K562 (cell line): ENCODE measurements at regions not wholly inside any gene's neighbourhood (a gene's known extent, or its start where the extent isn't known, plus 50 kb on each side); places are given as distances from the start of the nearest gene placed in this dataset.

ENCODE experiments used
- ARHGAP35 ChIP-seq: fragments of 450-650 bp; IDR thresholded peaks from 2 replicates; pipeline ENCODE4 v1.6.1; 2018; ENCODE audit not compliant: partially characterized antibody
- ARNT ChIP-seq, 2 experiments: fragments of 450-650 bp; IDR thresholded peaks; 2 replicates each; pipeline ENCODE4 v1.6.1; 2016; ENCODE audit warnings: mild to moderate bottlenecking in 1 of 2
- E2F3 ChIP-seq: fragments of 250-450 bp; sonication (Bioruptor Pico); IDR thresholded peaks from 2 replicates; pipeline ENCODE4 v1.4.0; 2020; ENCODE audit warnings: mild to moderate bottlenecking
- ETS2 ChIP-seq: IDR thresholded peaks from 2 replicates; pipeline ENCODE4 v1.6.1; 2016; ENCODE audit warnings: borderline replicate concordance, missing genetic modification characterization, mild to moderate bottlenecking, moderate library complexity, missing compliant biosample characterization; ENCODE audit not compliant: poor library complexity, severe bottlenecking
- HCFC1 ChIP-seq: IDR thresholded peaks from 2 replicates; pipeline ENCODE4 v1.6.1; 2012; ENCODE audit warnings: low read depth, low read length, improper control_type of control experiment
- HNRNPUL1 ChIP-seq: fragments of 200-400 bp; formaldehyde crosslinking; IDR thresholded peaks from 2 replicates; pipeline ENCODE4 v1.6.1; 2017; ENCODE audit warnings: low read length
- KLF10 ChIP-seq: fragments of 250-450 bp; sonication (Bioruptor Pico); IDR thresholded peaks from 2 replicates; pipeline ENCODE4 v1.6.1; 2021; ENCODE audit warnings: matching md5 sums
- NR2C2 ChIP-seq, 2 experiments: fragments of 200-800 bp in 1 of 2; sonication (Bioruptor generic) in 1 of 2; sonication (generic) in 1 of 2; formaldehyde crosslinking in 1 of 2; IDR thresholded peaks; 2 replicates each; pipeline versions ENCODE4 v1.6.1 to v1.8.0; 2016 to 2022; ENCODE audit warnings: mild to moderate bottlenecking in 1 of 2, missing compliant biosample characterization in 1 of 2, missing genetic modification characterization in 1 of 2, missing genetic modification reagents in 1 of 2
- PML ChIP-seq: IDR thresholded peaks from 2 replicates; pipeline ENCODE4 v1.6.1; 2012; ENCODE audit warnings: low read length, inconsistent platforms
- POLR2H ChIP-seq: IDR thresholded peaks from 2 replicates; pipeline ENCODE4 v1.6.1; 2016; ENCODE audit warnings: missing genetic modification characterization, low read depth, mild to moderate bottlenecking, control low read depth, missing compliant biosample characterization, moderate library complexity
- PRMT5 ChIP-seq: sonication (generic); formaldehyde crosslinking; IDR thresholded peaks from 2 replicates; pipeline ENCODE4 v1.5.0; 2020; ENCODE audit warnings: missing genetic modification reagents
- SAP30 ChIP-seq: fragments of 200-600 bp; sonication (generic); IDR thresholded peaks from 2 replicates; pipeline ENCODE4 v1.6.1; 2012; ENCODE audit warnings: borderline replicate concordance, low read depth, mild to moderate bottlenecking, moderate library complexity, low read length, control low read depth, inconsistent platforms; ENCODE audit not compliant: insufficient read depth, poor library complexity, severe bottlenecking
- TCFL5 ChIP-seq: fragments of 250-450 bp; sonication (Bioruptor Pico); conservative IDR thresholded peaks from 2 replicates; pipeline ENCODE4 v1.6.1; 2021; ENCODE audit warnings: mild to moderate bottlenecking, moderate library complexity, matching md5 sums
- ZNF696 ChIP-seq: fragments of 250-450 bp; sonication (Bioruptor Pico); conservative IDR thresholded peaks from 2 replicates; pipeline ENCODE4 v1.4.0; 2020; ENCODE audit warnings: mild to moderate bottlenecking, moderate library complexity
- TF ChIP-seq, protein P1 (sequence below): sonication (generic); formaldehyde crosslinking; IDR thresholded peaks from 2 replicates; pipeline ENCODE4 v1.8.0; 2022; ENCODE audit warnings: mild to moderate bottlenecking, missing genetic modification reagents
- TF ChIP-seq, protein P2 (sequence below): sonication (generic); formaldehyde crosslinking; IDR thresholded peaks from 2 replicates; pipeline ENCODE4 v1.5.0; 2020; ENCODE audit warnings: missing genetic modification reagents

DNA sequence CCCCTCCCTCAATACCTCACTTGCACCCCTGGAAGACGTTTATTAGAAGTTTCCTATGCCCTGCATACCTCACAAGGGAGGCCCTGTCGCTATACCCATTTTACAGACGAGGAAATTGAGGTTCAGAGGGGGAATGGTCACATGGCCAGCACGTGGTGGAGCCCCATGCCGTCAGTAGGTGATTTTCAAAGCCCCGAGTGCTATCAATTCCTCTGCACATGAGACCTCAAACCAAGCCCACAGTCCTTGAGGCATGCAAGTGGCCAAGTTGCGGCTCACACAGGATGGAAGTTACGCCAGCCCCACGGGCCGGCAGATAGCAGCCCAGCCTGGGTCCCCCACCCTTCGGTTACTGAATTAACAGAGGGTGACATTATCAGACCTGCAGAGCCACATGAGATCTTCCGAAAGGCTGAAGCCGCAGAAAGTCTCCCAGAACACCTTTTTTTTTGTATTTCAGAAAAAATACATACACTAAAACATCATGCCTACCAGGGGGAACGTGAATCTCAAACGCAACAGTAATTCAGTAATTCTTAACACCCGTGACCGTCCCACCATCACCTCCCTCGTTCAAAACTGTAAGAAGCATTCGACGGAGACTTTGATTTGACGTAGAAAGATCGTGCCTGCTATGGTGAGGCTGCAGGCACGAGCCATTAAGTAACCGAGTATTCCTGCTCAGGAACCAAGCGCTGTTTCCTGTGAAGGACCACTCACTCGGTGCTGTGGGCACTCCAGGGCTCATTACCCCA, 129.0 kb downstream of the RFLNA start (continued):
- TF ChIP-seq SAP30 (no peak), ETS2 (tag) (no peak), NR2C2 (CRISPR knock-in tag; IDR thresholded peaks at IDR 0.05) (no peak), NR2C2 (tag; IDR thresholded peaks at IDR 0.05) (no peak), KLF10 (CRISPR knock-in tag) (no peak), ZNF696 (CRISPR knock-in tag) (no peak), E2F3 (CRISPR knock-in tag) (no peak), ARNT (IDR thresholded peaks at IDR 0.05) (no peak), HNRNPUL1 (no peak), PRMT5 (CRISPR knock-in tag) (no peak), POLR2H (tag) (no peak), TCFL5 (CRISPR knock-in tag) (no peak), HCFC1 (no peak), PML (no peak), ARHGAP35 (no peak)
- TF ChIP-seq, protein P1, sequence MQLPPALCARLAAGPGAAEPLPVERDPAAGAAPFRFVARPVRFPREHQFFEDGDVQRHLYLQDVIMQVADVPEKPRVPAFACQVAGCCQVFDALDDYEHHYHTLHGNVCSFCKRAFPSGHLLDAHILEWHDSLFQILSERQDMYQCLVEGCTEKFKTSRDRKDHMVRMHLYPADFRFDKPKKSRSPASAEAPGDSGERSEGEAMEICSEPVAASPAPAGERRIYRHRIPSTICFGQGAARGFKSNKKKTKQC: peak; percentile 35; the same call in 1 of the 2 replicates
- TF ChIP-seq, protein P2, sequence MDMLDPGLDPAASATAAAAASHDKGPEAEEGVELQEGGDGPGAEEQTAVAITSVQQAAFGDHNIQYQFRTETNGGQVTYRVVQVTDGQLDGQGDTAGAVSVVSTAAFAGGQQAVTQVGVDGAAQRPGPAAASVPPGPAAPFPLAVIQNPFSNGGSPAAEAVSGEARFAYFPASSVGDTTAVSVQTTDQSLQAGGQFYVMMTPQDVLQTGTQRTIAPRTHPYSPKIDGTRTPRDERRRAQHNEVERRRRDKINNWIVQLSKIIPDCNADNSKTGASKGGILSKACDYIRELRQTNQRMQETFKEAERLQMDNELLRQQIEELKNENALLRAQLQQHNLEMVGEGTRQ (CRISPR knock-in tag): peak; percentile 42; the same call in 1 of the 2 replicates
